HG02798 (cell line): ENCODE measurements at regions not wholly inside any gene's neighbourhood (a gene's known extent, or its start where the extent isn't known, plus 50 kb on each side); places are given as distances from the start of the nearest gene placed in this dataset.
"Not testable (repeated sequence)": the region's sequence is repeated elsewhere in the genome, so short reads cannot be mapped to it uniquely, and the experiment has no call there.

Experiments used
- ATAC-seq: cut with Tn5 transposase; IDR thresholded peaks from one replicate; pipeline ENCODE4 v1.9.1; 2021; ENCODE audit warnings: mild to moderate bottlenecking; ENCODE audit not compliant: unreplicated experiment, poor library complexity

- no peak for ATAC-seq
Observed at GRCh38 chr5:121559832-121560231, 291.9 kb upstream of the FTMT start.

- no peak for ATAC-seq
Observed at GRCh38 chr5:121572061-121572460, 279.6 kb upstream of the FTMT start.

GRCh38 chr5:121573721-121574382, 277.8 kb upstream of the FTMT start:
- ATAC-seq, result no peak

GRCh38 chr5:121581588-121581987, 270.1 kb upstream of the FTMT start:
- ATAC-seq, result no peak

DNA sequence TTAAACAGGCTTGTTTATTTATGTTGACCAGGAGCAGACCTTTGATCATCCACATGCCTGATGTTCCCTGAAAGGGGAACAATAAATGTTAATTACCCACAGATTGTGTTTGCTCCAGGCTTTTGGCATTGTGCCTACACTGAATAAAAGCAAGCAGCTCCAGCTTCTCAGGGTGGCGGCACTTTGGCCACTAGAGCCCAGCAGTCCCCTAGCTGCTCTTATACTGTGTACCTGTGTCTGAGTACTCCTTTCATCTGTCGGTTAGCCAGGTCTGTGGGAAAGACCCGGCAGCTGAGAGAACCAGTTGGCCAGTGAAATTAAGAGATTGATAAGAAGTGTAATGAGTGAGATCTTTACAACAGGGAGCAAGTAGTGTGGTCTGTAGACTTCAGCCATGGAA, 254.8 kb upstream of the FTMT start:
- ATAC-seq, result no peak

GRCh38 chr5:121608826-121609225, 242.9 kb upstream of the FTMT start:
- ATAC-seq, result no peak

- no peak for ATAC-seq
Observed at GRCh38 chr5:121624035-121624434, 227.6 kb upstream of the FTMT start.

GRCh38 chr5:121628783-121629182, 222.9 kb upstream of the FTMT start:
- ATAC-seq, result no peak

DNA sequence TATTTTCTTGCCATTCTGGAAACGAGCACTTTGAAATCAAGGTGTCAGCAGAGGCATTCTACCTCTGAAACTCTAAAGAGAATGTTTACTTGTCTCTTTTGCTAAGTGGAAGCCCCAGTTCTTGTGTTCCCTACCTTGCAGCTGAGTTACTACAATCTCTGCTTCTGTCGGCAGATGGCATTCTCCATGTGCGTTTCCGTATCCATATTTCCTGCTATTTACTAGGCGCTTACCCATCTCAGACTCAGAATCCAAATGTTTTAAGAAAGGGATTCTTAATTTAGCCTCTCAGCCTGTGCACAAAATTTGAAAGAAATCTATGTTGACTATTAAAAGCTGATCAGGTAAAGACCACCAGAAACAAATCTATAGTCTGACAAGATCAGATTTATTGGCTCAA, 221.3 kb upstream of the FTMT start:
- no peak for ATAC-seq

- no peak for ATAC-seq
Observed at GRCh38 chr5:121634946-121635345, 216.7 kb upstream of the FTMT start.

- ATAC-seq, result no peak
Observed at GRCh38 chr5:121638126-121638525, 213.6 kb upstream of the FTMT start.

DNA sequence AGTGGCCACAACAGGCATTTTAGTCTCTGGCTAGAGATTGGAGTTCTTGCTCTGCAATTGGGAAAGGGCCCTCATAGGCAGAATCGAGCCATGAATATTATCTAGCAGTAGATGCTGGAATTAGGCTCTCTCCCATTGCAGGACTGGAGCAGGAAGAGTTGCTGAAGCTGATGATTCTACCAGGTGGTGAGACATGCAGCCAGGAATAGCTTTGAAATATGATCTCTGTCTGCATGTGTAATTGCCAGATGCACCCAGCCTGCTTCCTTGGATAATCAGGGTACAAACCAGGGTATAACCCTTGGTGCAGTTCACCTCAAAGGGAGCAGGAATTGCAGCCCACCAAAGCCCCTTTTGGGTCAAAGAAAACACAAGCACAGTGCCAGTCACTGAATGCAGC, 211.4 kb upstream of the FTMT start:
- no peak for ATAC-seq

DNA sequence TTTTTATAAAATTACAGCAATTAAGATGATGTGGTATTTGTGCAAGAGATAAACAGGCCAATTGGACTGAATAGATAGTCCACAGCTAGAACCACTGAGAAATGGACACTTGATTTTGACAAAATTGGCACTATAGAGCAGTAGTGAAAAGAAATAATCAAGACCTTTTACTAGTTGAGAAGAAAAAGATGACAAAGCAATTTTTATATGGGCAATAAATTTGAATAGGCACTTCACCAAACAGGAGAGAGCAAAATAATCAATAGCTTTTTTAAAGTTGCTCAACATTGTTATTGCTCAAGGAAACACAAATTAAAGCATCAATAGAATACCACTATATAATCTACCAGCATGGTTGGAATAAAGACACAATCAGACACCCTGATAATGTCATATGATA, 193.5 kb upstream of the FTMT start:
- no peak for ATAC-seq

DNA sequence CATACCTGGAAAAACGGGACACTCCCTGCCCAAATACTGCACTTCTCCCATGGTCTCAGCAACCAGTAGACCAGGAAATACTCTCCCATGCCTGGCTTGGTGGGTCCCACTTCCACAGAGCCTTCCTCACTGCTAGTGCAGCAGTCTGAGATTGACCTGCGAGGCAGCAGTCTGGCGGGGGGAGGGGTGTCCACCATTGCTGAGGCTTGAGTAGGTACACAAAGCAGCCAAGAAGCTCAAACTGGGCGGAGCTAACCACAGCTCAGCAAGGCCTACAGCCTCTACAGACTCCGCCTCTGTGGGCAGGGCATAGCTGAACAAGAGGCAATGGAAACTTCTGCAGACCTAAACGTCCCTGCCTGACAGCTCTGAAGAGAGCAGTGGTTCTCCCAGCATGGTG, 191.5 kb upstream of the FTMT start:
- ATAC-seq, result no peak

DNA sequence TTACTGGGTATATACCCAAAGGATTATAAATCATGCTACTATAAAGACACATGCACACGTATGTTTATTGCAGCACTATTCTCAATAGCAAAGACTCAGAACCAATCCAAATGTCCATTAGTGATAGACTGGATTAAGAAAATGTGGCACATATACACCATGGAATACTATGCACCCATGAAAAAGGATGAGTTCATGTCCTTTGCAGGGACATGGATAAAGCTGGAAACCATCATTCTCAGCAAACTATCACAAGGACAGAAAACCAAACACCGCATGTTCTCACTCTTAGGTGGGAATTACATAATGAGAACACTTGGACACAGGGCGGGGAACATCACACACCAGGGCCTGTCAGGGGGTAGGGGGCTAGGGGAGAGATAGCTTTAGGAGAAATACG, 186.1 kb upstream of the FTMT start:
- ATAC-seq, result not testable (repeated sequence)

DNA sequence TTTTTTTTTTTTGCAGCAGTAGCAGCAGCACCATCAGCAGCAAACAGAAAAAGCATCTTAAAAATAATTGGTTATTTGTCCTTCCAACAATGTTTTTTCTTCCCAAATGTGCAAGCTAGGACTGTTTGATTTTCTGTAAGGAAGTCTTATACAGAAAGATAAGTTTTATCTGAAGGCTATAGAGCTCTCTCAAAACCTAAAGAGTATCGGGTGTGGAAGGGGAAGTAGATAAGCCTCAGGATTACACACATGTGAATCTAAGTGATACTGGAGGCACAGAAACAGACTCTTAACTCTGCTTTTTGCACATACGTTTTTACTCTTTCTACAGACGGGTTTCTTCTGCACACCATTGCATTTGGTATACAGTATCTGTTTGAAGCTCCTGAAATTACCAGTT, 184.4 kb upstream of the FTMT start:
- ATAC-seq, result no peak

DNA sequence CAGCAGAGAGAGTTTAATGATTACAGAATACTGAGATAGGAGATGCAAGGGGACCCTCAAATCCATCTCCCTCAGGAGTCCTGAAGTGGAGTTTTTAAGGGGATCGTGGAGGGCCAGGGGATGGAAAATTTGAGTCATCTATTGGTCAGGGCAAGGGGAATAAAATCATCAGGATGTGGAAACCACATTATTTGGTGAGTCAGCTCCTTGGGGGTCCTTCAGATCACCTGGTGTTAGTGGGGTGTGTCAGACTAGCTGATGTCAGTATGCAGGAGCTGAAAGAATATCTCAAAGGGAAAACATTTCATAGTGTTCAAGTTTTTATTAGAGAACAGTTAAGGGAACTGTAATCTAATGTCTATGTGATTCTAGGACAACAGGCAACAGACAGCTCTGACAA, 183.0 kb upstream of the FTMT start:
- ATAC-seq, result no peak

- ATAC-seq, result no peak
Observed at GRCh38 chr5:121671624-121672023, 180.1 kb upstream of the FTMT start.

GRCh38 chr5:121675924-121676323, 175.8 kb upstream of the FTMT start:
- ATAC-seq, result no peak

GRCh38 chr5:121681229-121681855, 170.3 kb upstream of the FTMT start:
- no peak for ATAC-seq

DNA sequence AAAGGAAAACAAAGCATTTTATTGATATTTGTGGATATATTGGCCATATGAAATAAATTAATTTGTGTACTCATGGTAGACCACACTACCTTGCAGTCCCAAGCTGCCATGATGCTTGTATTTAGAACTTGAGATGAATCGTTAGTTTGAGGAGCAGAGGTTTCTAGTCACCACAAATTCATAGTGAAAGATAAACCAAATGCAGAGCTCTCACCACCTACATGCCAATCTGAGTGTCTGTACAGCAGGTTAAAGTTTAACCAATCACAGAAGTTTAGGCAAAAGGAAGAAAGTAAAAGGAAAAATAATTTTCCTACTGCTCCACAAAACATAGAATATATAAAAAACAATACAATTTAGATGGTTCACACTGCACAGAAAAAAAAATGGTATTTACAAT, 163.6 kb upstream of the FTMT start:
- ATAC-seq, result no peak

DNA sequence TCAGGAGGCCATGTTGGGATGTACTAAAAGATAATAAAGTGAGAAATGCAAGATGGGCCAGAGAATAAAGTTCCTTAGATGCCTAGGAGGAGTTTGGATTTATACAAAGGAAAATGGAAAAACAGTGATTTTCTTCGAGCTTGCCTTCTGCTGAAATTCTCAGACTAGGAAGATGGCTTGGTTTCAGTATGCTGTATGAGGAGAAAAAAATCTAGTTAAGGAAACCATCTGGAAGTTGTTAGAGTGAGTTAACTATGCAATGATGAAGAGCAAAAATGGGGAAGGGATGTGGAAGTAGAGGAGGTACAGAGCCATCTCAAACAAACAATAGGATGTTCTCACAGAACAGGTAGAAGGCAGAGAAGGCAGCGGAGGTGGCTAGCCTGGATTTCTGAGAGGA, 162.9 kb upstream of the FTMT start:
- no peak for ATAC-seq
